HG02884 (cell line): ENCODE measurements at regions not wholly inside any gene's neighbourhood (a gene's known extent, or its start where the extent isn't known, plus 50 kb on each side); places are given as distances from the start of the nearest gene placed in this dataset.
"Not testable (repeated sequence)": the region's sequence is repeated elsewhere in the genome, so short reads cannot be mapped to it uniquely, and the experiment has no call there.

Source experiments
- ATAC-seq: cut with Tn5 transposase; IDR thresholded peaks from one replicate; pipeline ENCODE4 v1.9.1; 2021; ENCODE audit warnings: mild to moderate bottlenecking, moderate library complexity; ENCODE audit not compliant: unreplicated experiment

DNA sequence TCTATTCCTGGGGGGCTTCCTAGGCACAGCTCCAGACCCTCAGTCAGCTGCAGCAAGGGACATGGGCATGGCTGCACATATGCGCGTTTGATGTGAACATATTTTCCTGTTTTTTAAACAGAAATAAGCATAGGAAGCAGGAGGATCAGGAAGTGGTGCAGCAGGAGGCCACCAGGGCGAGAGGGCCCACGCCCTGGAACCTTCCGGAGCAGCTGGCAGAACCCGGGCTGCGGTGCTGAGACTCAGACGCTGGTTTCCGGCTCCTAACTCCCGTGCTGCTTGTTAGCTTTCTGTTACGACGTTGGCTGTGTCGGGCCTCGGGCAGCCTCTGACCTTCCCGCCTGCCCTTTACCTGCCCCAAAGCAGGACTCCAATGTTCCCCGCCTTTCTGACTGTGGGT is 5399.5 kb upstream of the TPTE start:
- not testable (repeated sequence) for ATAC-seq

DNA sequence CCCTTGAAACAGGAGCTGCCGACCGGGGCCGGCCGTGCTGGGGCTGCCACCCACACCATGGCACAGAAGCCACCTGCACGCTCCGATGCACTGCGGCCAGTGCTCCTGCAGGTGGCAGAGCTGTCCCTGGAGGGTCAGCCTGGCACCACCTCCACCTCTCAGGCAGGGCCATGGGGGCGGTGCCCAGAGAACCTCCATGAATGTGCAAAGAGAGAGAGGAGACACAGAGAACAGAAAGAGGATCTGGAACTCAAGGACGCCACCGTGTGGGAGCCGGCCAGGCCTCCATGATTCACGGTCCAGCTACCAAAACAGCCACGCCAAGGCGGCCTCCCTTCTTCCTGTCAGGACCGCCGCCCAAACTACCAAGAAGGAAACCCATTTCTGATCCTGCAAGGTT is 5397.7 kb upstream of the TPTE start:
- ATAC-seq: not testable (repeated sequence)

DNA sequence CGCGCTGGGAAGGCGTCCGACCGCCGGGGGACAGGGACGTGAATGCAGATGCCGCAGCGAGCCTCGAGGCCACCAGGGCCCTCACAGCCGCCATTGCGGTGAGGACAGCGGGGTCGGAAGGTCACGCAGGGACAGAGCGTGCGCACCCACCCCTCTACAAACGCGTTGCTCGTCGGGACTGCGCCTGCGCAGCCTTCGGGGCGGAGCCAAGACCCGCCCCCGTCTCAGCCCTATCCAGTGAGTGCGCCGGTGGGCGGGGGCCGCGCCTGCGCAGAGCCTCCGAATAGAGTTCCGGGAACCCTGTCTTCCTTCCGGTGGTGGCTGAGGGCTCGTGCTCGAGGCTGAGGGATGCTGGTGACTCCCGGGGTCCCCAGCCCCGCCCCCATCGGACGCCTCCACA is 5393.1 kb upstream of the TPTE start:
- peak; percentile 89 for ATAC-seq

DNA sequence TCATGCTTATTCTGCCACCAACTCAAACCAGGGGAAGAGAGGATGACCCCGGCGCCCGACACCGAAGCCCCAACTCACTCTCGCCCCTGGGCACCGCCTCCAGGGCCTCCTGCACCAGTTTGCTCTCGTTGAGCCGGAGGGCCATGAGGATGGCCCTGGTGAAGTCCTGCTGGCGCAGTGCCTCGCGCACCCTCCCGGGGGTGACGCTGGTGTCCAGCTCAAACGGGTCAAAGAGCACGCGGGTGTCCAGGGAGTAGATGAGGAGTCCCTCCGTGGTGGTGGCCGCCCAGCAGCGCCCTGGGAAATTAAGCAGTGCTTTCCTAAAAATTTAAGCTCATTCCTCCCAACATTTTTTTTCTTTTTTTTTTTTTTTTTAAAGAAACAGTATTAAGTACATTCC is 5387.6 kb upstream of the TPTE start:
- ATAC-seq: not testable (repeated sequence)

DNA sequence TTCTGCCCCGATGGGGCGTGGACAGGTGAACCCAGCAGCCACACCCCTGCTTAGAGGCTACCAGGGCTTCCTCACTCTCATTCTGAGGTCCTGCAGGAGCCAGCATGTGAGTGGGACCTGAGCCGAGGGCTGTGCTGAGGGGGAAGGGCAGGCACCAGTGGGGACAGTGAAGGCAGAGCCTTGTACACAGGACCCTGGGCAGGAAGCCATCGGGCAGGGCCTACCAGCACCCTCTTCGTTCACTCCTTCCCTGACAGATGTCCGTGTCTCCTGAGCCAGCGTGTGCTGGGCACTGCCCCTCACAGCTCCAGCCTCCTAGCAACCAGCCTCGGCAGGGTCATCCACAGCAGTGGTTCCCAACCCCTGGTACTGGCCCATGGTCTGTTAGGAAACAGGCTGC is 5385.0 kb upstream of the TPTE start:
- not testable (repeated sequence) for ATAC-seq

DNA sequence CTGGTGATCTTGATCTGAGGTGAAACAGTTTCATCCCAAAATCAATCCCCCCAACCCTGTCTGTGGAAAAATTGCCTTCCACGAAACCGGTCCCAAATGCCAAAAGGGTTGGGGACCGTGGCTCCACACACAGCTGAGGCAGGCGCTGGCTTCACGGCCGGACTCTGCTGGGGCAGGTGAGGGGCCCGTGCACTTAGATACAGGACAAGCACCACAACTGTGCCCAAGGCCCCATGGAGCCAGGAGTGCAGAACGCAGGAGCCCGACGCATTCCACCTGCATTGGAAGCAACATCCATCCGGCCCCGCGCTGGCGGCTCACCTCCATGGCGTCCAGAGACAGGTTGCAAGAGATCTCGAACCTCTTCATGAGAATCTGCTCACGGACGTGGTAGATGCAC is 5384.4 kb upstream of the TPTE start:
- not testable (repeated sequence) for ATAC-seq

DNA sequence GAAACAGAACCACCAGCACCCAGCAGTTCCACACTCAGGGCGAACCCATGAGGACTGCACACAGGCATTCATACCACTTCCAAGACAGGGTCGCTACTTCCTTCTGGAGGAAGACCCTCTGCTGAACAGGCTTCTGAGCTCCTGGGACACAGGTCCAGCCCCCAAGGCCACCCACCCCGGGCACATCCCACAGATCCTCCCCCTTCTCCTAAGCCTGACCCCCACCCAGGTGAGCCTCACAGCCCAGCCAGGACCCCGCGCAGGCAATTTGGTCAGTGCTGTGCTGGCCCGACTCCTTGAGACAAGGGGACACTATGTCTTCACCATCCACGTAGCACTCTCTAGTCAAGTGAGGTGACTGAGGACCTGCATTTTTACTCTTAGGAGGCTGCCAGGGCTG is 5382.7 kb upstream of the TPTE start:
- ATAC-seq: not testable (repeated sequence)

DNA sequence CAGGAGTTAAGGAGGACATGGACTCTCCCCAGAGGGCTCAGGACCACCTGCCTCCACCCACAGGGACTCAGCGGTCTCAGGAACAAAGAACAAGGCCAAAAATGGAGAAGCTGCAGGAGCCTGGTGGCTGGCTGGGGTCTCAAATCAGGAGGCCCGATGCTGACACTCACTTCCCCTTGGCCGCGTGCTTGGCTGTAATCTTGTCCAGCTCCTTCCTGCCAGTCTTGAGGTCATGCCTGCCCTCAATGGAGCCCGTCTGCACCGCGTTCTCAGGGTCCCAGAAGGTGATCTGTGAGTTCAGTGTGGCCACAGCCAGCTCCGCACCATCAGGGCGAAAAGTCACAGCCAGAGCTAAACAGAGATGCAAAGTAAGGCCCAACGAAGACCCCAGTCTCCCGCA is 5381.9 kb upstream of the TPTE start:
- not testable (repeated sequence) for ATAC-seq

DNA sequence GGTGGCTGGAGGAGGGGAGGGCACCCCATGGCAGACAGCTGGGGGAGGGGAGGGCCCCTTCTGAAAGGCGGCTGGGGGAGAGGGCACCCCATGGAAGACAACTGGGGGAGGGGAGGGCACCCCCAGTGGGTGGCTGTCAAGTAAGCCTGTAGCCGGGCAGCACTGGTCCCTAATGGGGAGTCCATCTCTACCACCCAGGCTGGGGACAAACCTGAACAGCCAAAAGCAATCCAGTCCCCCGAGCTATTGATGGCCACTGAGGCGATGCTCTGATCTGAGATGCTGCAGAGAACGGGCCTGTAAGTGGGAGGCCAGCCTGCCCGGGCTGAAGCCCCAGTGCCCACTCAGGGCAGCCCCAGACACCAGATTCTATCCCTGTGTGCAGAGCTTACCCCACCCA is 5378.4 kb upstream of the TPTE start:
- ATAC-seq: not testable (repeated sequence)

DNA sequence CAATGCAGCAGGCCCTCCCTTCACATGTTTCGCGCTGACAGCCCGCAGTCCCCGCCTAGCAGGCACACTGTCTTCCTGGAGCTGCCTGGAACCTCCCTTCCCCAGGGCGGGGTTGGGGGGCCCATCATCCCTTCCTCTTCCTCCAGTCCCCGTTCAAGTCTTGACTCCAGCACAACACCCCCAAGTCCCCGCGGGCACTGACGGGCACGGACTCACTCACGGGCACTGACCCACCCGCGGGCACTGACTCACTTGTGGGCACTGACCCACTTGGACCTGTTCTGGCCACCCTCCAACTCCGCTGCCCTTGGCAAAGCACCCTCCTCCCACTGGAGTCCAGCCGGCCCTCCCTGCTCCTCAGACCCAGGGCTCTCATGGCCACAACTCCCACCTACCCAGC is 5376.7 kb upstream of the TPTE start:
- not testable (repeated sequence) for ATAC-seq

DNA sequence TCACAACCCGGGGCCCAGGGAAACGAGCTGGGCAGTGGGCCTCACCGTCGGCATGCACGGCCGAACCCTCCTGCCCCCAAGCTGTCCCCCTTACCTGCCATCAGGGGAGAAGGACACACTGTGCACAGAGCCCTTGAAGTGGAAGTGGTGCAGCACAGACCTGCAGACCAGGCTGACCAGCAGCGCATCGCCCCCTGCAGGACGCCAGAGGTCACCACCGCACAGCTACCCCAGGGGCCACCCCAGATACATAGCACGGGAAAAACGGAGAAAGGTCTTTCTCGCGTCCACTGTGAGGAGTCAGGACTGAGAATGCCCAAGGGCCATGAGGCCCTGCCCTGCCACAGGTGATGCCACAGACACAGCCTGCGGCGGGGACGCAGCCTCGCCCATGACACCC is 5373.7 kb upstream of the TPTE start:
- not testable (repeated sequence) for ATAC-seq

DNA sequence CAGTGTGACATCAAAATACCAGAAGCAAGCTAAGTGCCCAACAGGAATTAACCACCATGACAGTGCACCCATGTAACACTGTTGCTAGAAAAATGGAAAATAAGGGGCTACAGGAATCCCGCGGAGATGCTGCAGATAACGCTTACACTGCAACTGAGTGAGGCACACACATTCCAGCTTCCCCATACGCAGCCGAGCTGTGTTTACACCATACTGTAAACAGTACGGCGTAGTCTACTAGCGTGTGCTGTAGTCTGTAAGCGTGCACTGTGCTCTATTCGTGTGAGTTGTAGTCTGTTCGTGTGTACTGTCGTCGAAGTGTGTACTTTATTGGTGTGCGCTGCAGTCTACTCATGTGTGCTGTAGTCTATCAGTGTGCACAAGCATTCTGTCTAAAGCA is 5372.2 kb upstream of the TPTE start:
- ATAC-seq: not testable (repeated sequence)

DNA sequence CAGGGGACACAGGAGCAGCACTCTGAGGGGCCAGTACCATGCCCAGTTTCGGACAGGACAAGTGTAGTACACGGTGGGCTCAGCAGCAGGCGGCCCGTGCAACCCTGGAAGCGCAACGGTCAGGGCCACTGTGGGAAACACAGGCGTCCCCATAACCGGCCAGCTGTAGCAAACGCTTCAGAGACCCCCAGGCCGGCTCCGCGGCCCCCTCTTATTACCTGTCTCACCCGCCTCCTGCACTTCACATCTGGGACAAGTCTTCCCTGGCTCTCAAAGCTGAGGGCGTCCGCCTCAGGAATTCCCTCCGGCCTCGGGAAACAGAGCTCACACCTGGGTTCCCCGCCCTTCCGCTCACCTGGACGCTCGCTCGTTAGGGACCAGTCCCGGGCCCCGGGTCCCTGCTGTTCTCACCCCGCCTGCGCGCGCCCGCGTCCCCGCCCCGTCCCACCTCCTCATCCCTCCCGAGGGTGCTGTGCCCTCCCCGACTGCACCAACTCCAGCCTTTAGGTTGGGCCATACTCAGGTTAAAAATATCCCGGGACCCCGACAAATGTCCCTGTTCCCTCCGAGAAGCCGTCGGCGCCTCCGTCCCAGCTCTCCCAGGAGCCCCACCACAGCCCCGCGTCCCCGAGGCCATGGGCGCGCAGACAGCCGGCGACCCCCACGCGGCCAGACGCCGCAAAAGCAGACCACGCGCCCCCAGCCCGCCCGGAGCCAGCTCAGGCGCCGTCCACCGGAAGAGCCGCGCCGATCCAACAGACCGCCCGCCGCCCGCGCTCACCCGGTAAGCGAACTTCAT is 5367.3 kb upstream of the TPTE start:
- ATAC-seq: not testable (repeated sequence)

DNA sequence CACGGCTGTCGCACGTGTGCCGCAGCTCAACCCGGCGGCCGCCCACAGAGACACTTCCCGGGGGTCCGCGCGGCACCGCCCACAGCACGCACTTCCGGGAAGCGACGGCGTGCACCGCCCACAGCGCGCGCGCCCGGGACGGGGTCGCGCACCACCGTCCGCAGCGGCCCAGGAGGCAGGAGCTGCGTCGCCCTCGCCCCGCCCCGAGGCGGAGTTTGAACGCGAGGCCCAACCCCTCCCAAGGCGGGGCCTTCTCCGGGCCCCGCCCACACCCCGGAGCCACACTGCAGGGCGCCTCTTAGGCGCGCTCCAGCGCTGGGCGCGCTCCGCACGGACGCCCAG is 5366.8 kb upstream of the TPTE start:
- peak; percentile 80 for ATAC-seq

DNA sequence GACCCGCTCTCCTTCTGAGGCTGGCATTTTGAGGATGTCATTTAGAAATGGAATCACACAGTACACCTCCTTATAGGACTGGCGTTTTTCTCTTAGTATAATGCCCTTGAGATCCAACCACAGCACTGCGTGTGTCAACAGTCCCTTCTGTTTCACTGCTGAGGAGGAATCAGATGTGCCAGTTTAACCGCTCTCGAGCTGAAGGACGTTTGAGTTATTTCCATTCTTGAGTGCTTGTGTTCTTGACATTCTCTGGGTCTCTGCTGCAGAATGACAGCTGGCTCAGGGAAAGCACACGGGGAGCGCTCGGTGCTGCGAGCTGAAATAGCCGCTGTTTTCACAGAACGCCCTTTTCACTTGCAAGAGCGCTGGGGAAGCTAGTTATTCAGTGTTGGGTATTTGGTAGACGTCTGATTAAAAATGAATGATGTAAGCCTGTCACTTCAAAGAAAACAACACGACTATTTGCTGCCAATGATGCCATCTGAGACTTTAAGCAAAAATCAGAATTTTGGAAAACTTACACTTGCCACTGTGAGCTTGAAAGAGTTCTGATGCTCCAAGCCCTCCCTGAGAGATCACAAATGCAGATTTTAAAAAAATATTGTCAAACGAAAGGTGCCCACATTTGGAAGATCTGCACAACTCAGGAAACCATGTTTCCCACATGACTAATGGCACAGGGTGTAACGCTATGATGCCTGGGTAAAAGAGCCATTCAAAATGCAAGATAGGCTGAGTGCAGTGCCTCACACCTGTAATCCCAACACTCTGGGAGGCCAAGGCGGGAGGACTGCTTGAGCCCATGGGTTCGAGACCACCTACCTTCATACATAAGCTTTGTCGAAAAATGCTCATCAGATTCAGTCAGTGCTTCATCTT is 5358.4 kb upstream of the TPTE start:
- ATAC-seq: not testable (repeated sequence)

DNA sequence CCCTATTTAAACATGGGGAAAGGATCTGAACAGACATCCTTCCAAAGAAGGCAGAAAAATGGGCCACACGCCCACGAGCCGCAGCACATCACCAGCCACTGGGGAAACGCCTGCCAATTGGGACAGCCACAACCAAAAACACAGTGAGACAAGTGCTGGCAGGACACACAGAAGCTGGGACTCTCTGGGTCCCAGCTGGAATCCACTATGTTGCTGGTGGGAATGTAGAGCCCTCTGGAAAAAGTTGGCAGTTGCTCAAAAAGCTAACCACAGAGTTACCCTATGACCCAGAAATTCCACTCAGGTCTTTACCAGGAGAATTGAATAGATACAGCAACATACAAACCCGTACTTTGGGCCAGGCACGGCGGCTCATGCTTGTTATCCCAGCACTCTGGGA is 5355.6 kb upstream of the TPTE start:
- not testable (repeated sequence) for ATAC-seq
